ENCODE measurements at regions not wholly inside any gene's neighbourhood (a gene's known extent, or its start where the extent isn't known, plus 50 kb on each side); places are given as distances from the start of the nearest gene placed in this dataset.

DNA sequence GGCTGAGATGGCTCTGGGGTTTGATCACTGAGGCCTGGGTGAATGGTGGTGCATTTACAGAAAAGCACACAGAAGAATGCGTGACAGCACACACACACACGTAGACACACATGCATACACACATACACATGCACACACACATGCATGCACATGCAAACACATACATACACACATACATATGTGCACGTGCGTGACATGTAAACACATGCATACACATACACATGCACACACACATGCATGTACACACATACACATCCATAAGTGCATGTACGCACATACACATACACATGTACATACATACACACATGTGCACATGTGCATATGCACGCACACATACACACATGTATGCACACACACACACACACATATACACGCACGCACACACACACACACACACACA lies 108.4 kb downstream of the AIPL1 start:
- no peak for DNase-seq (ENCODE audit: extremely low read depth, low read depth)
- TF ChIP-seq, protein P1, sequence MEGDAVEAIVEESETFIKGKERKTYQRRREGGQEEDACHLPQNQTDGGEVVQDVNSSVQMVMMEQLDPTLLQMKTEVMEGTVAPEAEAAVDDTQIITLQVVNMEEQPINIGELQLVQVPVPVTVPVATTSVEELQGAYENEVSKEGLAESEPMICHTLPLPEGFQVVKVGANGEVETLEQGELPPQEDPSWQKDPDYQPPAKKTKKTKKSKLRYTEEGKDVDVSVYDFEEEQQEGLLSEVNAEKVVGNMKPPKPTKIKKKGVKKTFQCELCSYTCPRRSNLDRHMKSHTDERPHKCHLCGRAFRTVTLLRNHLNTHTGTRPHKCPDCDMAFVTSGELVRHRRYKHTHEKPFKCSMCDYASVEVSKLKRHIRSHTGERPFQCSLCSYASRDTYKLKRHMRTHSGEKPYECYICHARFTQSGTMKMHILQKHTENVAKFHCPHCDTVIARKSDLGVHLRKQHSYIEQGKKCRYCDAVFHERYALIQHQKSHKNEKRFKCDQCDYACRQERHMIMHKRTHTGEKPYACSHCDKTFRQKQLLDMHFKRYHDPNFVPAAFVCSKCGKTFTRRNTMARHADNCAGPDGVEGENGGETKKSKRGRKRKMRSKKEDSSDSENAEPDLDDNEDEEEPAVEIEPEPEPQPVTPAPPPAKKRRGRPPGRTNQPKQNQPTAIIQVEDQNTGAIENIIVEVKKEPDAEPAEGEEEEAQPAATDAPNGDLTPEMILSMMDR (IDR thresholded peaks at IDR 0.05; ENCODE audit: low read depth, low read length), result no peak

- TF ChIP-seq, protein P1 (IDR thresholded peaks at IDR 0.05; ENCODE audit: low read depth, low read length), result no peak
- DNase-seq (ENCODE audit: extremely low read depth, low read depth), result no peak
Measured at GRCh38 chr17:6325741-6326140, 109.2 kb downstream of the AIPL1 start.

GRCh38 chr17:6325051-6325450 lies 109.9 kb downstream of the AIPL1 start:
- no peak for DNase-seq (ENCODE audit: extremely low read depth, low read depth)
- TF ChIP-seq, protein P1 (IDR thresholded peaks at IDR 0.05; ENCODE audit: low read depth, low read length), result no peak

- DNase-seq (ENCODE audit: extremely low read depth, low read depth), result no peak
- TF ChIP-seq, protein P1 (IDR thresholded peaks at IDR 0.05; ENCODE audit: low read depth, low read length), result no peak
Measured at GRCh38 chr17:6323626-6324356, 111.1 kb downstream of the AIPL1 start.

DNA sequence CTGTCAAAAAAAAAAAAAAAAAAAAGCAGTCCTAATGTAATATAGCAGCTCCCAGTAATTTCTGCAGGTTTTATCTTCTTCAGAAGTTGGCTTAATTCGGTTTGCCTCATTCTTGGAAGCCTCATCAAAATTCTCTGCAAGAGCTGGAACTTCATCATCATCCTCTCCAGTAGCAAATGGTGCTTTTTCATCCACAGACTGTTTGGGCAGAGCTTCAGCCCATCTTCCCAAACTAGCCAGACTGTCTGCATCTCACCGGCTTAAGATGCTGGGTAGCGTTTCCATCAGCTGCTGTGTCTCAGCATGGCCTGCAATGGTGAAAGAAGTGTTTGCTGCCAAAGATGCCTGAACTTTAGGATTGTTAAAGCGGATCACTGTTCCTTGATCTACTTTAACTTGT lies 112.6 kb downstream of the AIPL1 start:
- TF ChIP-seq, protein P1 (IDR thresholded peaks at IDR 0.05; ENCODE audit: low read depth, low read length), result no peak
- DNase-seq (ENCODE audit: extremely low read depth, low read depth), result no peak

GRCh38 chr17:6314311-6314710 lies 120.6 kb downstream of the AIPL1 start:
- DNase-seq (ENCODE audit: extremely low read depth, low read depth), result no peak
- TF ChIP-seq, protein P1 (IDR thresholded peaks at IDR 0.05; ENCODE audit: low read depth, low read length), result no peak

DNA sequence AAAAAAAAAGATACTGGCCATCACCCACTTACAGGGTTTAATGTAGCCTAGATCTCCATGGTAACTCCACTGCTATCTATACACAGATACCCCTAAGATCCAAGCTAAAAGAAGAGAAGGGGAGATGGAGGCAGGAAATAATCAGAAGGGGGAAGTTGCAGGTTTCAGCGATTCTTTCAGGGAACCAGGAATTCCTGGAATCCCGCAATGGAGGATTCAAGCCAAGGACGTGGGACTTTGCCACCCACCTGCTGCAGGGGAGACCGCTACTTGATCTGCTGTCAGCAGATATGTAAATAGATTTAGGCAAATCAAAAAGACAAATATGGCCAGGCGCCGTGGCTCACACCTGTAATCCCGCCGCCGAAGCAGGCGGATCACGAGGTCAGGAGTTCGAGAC lies 121.1 kb downstream of the AIPL1 start:
- no peak for DNase-seq (ENCODE audit: extremely low read depth, low read depth)
- TF ChIP-seq, protein P1 (IDR thresholded peaks at IDR 0.05; ENCODE audit: low read depth, low read length), result no peak

Data from AG09319 (cell line).